ENCODE measurements at regions not wholly inside any gene's neighbourhood (a gene's known extent, or its start where the extent isn't known, plus 50 kb on each side); places are given as distances from the start of the nearest gene placed in this dataset.

DNA sequence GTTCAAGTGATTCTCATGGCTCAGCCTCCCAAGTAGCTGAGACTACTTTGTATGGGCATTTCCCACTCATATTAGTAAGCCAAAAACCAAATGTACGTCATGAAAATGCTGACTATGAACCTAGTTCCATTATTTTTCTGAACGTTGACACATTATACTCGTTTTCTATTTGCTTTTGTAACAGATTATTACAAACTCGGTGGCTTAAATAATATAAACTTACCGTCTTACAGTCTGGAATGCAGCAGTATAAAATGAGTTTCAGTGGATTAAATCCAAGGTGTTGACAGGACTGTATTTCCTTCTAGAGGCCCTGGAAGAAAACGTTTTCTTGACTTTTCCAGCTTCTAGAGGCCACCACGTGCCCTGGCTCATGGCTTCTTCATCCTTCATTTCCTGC, 517.0 kb downstream of the GADD45G start:
- DNase-seq (ENCODE audit: low read depth, low spot score) (no peak), ATAC-seq (no peak)
- Histone ChIP-seq H2AFZ (ENCODE audit: low read depth, low read length, poor library complexity, severe bottlenecking) (no peak overlapping the region), H3K36me3 (ENCODE audit: control insufficient read depth in 1 of 2, insufficient read depth in 2 of 2, low read length in 2 of 2) (no peaks in the 10 kb centered on the region), H3K9me3 (ENCODE audit: control insufficient read depth in 1 of 2, insufficient read depth in 1 of 2, low read depth in 1 of 2, low read length in 2 of 2) (no peaks in the 10 kb centered on the region), H3K27me3 (ENCODE audit: insufficient read depth, low read length) (peaks cover 19% of the 10 kb centered on the region), H4K20me1 (ENCODE audit: insufficient read depth) (no peaks in the 10 kb centered on the region), H3K4me2 (ENCODE audit: low read length) (no peak overlapping the region), H3K4me3 (replicated peaks in 1 of 2; ENCODE audit: low read depth in 1 of 2, low read length in 2 of 2) (no peak overlapping the region), H3K9me2 (ENCODE audit: insufficient read depth) (no peaks in the 10 kb centered on the region), H3K79me2 (ENCODE audit: insufficient read depth, low read length) (no peaks in the 10 kb centered on the region), H3K4me1 (ENCODE audit: control insufficient read depth in 1 of 2, insufficient read depth in 2 of 2, low read length in 2 of 2) (no peaks in the 10 kb centered on the region), H3K9ac (ENCODE audit: low read length) (no peak overlapping the region), H3K27ac (ENCODE audit: low read depth, low read length) (no peak overlapping the region)
- no peak for TF ChIP-seq POLR2AphosphoS5 (IDR thresholded peaks at IDR 0.05; ENCODE audit: low read depth, low read length)
- no peak for TF ChIP-seq EZH2 (IDR thresholded peaks at IDR 0.05)
- TF ChIP-seq YY1 (IDR thresholded peaks at IDR 0.05; ENCODE audit: extremely low read depth, insufficient replicate concordance, low read depth, low read length): no peak
- no peak for TF ChIP-seq SIN3A (IDR thresholded peaks at IDR 0.05; ENCODE audit: low read depth)
- TF ChIP-seq, protein P1, sequence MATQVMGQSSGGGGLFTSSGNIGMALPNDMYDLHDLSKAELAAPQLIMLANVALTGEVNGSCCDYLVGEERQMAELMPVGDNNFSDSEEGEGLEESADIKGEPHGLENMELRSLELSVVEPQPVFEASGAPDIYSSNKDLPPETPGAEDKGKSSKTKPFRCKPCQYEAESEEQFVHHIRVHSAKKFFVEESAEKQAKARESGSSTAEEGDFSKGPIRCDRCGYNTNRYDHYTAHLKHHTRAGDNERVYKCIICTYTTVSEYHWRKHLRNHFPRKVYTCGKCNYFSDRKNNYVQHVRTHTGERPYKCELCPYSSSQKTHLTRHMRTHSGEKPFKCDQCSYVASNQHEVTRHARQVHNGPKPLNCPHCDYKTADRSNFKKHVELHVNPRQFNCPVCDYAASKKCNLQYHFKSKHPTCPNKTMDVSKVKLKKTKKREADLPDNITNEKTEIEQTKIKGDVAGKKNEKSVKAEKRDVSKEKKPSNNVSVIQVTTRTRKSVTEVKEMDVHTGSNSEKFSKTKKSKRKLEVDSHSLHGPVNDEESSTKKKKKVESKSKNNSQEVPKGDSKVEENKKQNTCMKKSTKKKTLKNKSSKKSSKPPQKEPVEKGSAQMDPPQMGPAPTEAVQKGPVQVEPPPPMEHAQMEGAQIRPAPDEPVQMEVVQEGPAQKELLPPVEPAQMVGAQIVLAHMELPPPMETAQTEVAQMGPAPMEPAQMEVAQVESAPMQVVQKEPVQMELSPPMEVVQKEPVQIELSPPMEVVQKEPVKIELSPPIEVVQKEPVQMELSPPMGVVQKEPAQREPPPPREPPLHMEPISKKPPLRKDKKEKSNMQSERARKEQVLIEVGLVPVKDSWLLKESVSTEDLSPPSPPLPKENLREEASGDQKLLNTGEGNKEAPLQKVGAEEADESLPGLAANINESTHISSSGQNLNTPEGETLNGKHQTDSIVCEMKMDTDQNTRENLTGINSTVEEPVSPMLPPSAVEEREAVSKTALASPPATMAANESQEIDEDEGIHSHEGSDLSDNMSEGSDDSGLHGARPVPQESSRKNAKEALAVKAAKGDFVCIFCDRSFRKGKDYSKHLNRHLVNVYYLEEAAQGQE (IDR thresholded peaks at IDR 0.05; ENCODE audit: low read depth): no peak
- ChIA-PET RAD21 (ENCODE audit: low non-redundant PET in 1 of 2, low total read pairs in 2 of 2, uncharacterized antibody in 2 of 2, unreplicated experiment in 2 of 2) (no interaction called here), CTCF (no interaction called here), POLR2A (no interaction called here)
- intact Hi-C loops (cut with micrococcal nuclease): no loop called here
- BruUV-seq (replicated peaks): no TSS peak

GRCh38 chr9:90124961-90125360, 517.7 kb downstream of the DIRAS2 start:
- CTCF ChIA-PET: interaction anchor here (2.0 kb wide), 1 partner anchor 531 kb away, joined by 4 read pairs; no protein-coding TSS in a partner anchor
- POLR2A ChIA-PET: no interaction called here
- no peaks in the 10 kb centered on the region for H3K36me3 ChIP-seq (ENCODE audit: control insufficient read depth in 1 of 2, insufficient read depth in 2 of 2, low read length in 2 of 2)
- no peak overlapping the region for H3K9ac ChIP-seq (ENCODE audit: low read length)
- DNase-seq (ENCODE audit: low read depth, low spot score) (no peak), ATAC-seq (no peak)
- no peak overlapping the region for H3K27ac ChIP-seq (ENCODE audit: low read depth, low read length)
- no peaks in the 10 kb centered on the region for H3K79me2 ChIP-seq (ENCODE audit: insufficient read depth, low read length)
- no peaks in the 10 kb centered on the region for H3K4me1 ChIP-seq (ENCODE audit: control insufficient read depth in 1 of 2, insufficient read depth in 2 of 2, low read length in 2 of 2)
- H3K27me3 ChIP-seq (ENCODE audit: insufficient read depth, low read length): peaks cover 30% of the 10 kb centered on the region
- H2AFZ ChIP-seq (ENCODE audit: low read depth, low read length, poor library complexity, severe bottlenecking): no peak overlapping the region
- intact Hi-C loops (cut with micrococcal nuclease): no loop called here
- no peaks in the 10 kb centered on the region for H3K9me3 ChIP-seq (ENCODE audit: control insufficient read depth in 1 of 2, insufficient read depth in 1 of 2, low read depth in 1 of 2, low read length in 2 of 2)
- RAD21 ChIA-PET (ENCODE audit: low non-redundant PET in 1 of 2, low total read pairs in 2 of 2, uncharacterized antibody in 2 of 2, unreplicated experiment in 2 of 2): no interaction called here
- H3K4me2 ChIP-seq (ENCODE audit: low read length): no peak overlapping the region
- no peaks in the 10 kb centered on the region for H4K20me1 ChIP-seq (ENCODE audit: insufficient read depth)
- no TSS peak for BruUV-seq (replicated peaks)
- no peaks in the 10 kb centered on the region for H3K9me2 ChIP-seq (ENCODE audit: insufficient read depth)
- H3K4me3 ChIP-seq (replicated peaks in 1 of 2; ENCODE audit: low read depth in 1 of 2, low read length in 2 of 2): no peak overlapping the region
- TF ChIP-seq CTCF (IDR thresholded peaks at IDR 0.05 in 2 of 3, conservative IDR thresholded peaks at IDR 0.05 in 1 of 3; ENCODE audit: borderline replicate concordance in 1 of 3, insufficient read depth in 1 of 3, low read depth in 2 of 3, low read length in 2 of 3) (no peak), JUND (IDR thresholded peaks at IDR 0.05) (no peak), ELF1 (IDR thresholded peaks at IDR 0.05; ENCODE audit: borderline replicate concordance, low read depth) (no peak), ZBTB33 (IDR thresholded peaks at IDR 0.05; ENCODE audit: extremely low read depth, insufficient replicate concordance, low read length) (no peak), CEBPB (IDR thresholded peaks at IDR 0.05; ENCODE audit: low read depth) (peak; percentile 63; the same call in 1 of the 2 replicates), ZNF274 (IDR thresholded peaks at IDR 0.05; ENCODE audit: low read depth, low read length) (no peak), CBX3 (IDR thresholded peaks at IDR 0.05; ENCODE audit: low read depth) (no peak)
- TF ChIP-seq, protein P2, sequence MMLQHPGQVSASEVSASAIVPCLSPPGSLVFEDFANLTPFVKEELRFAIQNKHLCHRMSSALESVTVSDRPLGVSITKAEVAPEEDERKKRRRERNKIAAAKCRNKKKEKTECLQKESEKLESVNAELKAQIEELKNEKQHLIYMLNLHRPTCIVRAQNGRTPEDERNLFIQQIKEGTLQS (IDR thresholded peaks at IDR 0.05): no peak
